Activated CD4-positive, CD25-positive, alpha-beta regulatory T cell treated with anti-CD3 and anti-CD28 coated beads, Interleukin-2, amount 50 U/mL, for 24 hours (primary cell): ENCODE measurements at regions not wholly inside any gene's neighbourhood (a gene's known extent, or its start where the extent isn't known, plus 50 kb on each side); places are given as distances from the start of the nearest gene placed in this dataset.
"Not testable (repeated sequence)": the region's sequence is repeated elsewhere in the genome, so short reads cannot be mapped to it uniquely, and the experiment has no call there.

Source experiments
- ATAC-seq, 2 donors: fragments of 150-1000 bp; cut with Tn5 transposase; one replicate each; pipeline ENCODE4 v1.10.0; 2021; ENCODE audit warnings: mild to moderate bottlenecking in 1 of 2, moderate library complexity in 1 of 2

DNA sequence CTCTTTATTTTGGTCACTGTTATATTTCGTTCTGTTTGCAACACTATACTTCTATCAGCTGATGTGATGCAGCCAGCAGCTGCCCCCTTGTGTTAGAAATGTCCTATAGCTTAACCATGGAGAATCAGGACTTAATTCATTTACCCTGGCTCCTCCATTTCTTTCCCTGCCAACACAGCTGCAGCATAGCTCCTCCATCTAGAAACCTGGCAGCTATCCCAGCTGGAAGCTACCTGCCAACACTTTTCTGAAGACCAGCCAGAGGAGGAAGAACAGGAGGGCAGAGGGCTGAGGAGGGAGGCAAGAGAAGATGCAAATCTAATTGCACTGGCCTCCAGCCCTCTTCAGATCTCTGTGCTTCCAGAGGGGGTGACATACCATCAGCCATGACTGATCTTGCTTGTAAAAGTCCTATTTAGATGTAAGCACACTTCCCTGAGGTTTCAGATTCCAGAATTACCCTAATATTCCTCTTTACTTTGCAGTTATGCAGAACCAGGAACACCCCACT is 156.8 kb upstream of the TMEM260 start:
- no peak for ATAC-seq

GRCh38 chr14:56423544-56423943 is 156.1 kb upstream of the TMEM260 start:
- no peak for ATAC-seq

DNA sequence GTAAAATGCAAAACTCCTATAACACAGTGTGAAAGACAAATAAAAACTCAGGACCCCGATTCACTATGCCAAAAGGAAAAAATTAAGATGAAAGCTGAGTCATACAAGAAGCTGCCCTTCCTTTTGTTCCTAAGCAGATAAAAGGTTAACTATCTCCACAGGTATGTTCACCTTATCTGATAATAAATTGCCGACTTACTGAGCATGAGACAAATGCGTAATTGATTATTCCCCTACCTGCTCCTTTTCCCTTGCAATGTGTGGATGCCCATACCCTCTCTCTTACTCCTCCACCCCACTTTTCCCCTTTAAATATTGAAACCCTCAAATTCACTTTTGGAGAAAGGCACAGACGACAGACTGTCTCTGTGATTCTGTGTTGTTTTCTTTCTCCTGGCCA is 148.6 kb upstream of the TMEM260 start:
- no peak for ATAC-seq

GRCh38 chr14:56449670-56450213 is 129.9 kb upstream of the TMEM260 start:
- ATAC-seq, result no peak

GRCh38 chr14:56452940-56453339 is 126.7 kb upstream of the TMEM260 start:
- ATAC-seq, result no peak

- ATAC-seq, result not testable (repeated sequence)
Measured at GRCh38 chr14:56454680-56455079, 124.9 kb upstream of the TMEM260 start.

DNA sequence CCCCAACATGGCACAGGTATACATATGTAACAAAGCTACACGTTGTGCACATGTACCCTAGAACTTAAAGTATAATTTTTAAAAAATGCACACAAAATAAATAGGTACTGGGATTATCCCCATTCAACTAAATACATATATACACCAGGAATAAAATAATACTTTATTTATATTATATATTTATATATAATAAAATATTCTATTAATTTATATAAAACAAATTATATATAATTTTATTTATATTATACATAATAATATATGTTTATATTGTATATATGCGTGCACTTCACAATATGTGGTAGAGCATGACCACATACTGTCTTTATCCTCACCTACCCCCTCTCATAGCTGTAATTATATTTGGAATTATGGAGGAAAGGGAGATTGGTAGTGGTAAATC is 119.1 kb upstream of the TMEM260 start:
- no peak for ATAC-seq

- no peak for ATAC-seq
Measured at GRCh38 chr14:56461276-56462275, 118.0 kb upstream of the TMEM260 start.

- no peak for ATAC-seq
Measured at GRCh38 chr14:56463271-56463890, 116.2 kb upstream of the TMEM260 start.

DNA sequence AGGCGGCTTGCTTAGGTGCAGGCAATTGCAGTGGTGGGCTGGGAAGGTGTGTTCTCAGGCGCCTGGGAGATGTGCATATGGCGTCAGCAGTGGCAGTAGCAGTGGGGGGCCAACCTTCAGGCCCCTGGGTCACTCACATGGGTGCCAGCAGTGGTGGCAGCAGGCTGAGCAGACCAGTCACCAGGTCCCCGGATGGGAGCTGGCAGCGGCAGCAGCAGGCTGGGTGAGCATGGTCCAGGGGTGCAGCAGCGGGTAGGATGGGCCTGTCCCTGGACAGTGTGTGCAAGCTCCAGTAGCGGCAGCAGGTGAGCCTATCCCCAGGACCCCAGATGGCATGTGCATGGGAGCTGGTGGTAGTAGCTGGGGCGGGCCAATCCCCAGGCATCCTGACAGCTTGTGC is 108.5 kb upstream of the TMEM260 start:
- ATAC-seq, result no peak

DNA sequence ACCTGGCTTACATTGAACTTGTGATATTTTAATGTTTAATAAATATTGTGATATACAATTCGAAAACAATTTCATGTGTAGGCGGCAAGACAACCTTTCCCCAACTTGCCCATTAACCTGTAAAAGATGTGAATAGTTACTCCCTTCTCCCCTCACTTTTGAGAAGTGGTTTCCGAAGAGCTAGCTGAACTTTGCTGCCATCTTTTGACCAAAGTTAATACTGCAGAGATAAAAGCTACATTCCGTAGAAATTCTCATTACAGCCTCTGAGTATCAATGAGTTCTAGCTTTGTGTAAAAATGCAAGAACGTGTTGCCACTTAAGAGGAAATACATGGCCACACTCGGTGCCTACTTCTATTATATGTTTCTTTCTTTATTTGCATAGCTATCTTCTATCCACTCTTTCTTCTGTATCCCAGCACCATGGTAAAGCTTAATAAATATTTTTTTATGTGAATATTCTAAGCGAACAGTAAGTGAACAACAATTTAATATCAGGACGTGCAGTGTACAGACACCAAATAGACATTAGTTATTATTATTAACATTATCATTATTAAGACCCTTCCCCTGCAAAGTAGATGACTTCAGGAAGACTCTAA is 105.1 kb upstream of the TMEM260 start:
- ATAC-seq, result no peak

DNA sequence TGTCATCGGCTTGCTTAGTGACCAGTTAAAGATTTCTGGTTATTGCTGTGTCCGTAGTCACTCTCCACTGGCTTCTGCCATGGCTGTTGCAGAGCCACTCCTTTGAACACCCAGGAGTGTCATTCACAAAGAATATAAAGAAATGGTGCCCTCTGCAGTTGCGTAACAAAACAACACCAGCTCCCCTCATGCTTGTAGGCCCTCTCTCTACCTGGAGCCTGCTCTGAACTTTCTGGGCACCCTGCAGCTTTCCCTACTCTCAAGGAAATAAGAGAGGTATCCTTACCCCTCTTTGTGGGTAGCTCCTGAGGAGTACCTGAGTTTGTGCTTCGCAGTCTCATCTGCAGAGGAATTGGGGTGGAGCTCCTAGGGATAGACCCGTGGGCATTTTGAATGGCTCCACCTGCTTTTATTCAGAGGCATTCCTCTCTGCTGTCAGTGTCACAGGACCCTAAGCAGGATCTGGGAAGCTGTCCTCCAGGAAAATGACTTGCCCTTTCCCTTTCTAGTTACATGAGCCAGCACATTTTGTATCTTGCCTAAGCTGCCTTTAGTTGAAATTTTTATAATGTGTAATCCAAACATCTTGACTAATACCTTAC is 97.2 kb upstream of the TMEM260 start:
- ATAC-seq, result no peak

GRCh38 chr14:56487090-56487667 is 92.4 kb upstream of the TMEM260 start:
- no peak for ATAC-seq

DNA sequence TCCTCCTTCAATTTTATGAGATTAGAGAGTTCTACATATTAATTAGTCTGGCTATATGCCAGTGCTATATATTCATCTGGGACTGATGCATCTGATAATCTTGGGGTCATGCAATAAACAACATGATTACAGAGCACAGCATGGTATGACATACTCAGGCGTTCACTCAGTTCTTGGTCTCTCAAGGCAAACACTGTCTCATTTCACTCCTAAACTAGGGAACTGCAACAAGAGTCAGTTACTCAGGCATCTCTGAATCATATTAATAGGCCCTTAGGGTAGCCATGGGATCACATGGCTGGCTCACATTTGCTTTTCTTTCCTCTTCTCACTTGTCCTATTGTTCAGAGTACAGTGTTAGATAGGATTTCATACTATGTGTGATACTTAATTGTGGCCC is 91.8 kb upstream of the TMEM260 start:
- ATAC-seq, result no peak

DNA sequence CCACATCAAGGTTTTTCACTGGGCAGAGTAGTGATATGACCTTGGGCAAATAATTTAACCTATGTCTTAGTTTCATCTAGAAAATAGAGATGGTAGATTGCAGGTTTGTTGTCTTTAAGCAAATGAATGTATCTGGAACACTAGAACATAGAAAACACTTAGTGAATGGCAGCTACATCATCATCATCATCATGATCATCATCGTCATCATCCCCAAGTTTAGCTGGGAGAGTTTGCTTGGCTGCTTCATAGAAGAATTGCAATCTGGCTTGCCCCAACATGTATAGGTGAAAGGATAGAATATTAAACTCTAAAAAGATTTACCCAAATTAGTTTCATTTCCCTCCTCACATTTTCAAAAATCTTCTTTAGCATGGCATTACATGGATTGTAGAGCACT is 91.3 kb upstream of the TMEM260 start:
- ATAC-seq, result no peak

DNA sequence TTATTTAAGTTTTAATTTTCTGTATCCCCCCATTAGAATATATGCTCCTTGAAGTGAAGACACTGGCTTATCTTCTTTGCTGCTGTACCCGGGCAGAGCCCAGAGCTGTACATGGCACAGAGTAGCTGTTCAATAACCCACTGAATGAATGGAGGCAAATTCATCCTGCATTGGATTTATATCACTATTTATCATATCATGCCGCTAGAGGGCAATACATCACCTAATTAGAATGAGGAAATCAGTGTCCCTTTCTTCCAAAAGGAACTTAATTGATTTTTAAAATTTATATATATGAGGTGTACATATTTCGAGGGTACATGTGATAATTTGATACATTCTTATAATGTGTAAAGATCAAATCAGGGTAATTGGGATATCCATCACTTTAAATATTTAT is 89.2 kb upstream of the TMEM260 start:
- ATAC-seq, result no peak

DNA sequence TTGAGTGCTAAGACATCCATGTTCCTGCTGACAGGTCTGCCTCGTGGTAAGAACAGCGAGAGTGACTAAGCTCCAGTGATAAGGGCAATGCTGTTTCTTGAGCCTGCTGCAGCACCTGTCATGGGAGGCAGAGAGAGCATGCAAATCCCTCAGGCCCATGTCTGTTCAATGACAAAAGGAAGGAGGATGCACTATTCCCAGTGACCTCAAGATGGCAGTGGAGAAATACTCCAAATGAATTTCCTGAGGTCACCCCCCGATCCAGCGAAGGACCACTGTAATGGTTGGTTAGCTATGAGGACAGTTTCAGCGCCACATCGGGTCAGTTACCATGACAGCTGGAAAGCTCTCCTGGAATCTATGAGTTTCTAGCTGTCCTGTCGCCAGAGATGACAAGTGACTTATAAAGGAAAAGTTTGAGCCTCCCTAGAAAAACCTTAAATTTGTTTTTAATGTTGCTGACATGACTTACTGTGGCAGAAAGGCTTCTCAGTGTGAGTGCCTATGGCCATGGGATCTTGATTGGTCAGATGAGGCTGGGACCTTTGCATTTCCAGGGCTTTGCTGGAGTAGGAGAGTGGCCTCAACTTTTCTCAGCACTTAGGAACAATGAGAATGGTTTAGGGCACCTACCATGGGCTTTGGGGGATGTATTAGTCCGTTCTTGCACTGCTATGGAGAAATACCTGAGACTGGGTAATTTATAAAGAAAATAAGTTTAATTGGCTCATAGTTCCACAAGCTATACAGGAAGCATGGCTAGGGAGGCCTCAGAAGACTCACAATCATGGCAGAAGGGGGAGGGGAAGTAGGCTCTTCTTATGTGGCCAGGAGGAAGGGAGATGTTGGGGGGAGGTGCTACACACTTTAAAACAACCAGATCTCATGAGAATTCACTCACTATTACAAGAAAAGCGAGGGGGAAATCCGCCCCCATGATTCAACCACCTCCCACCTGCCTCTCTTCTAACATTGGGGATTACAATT is 88.0 kb upstream of the TMEM260 start:
- peak; percentile 51 to 67 for ATAC-seq

DNA sequence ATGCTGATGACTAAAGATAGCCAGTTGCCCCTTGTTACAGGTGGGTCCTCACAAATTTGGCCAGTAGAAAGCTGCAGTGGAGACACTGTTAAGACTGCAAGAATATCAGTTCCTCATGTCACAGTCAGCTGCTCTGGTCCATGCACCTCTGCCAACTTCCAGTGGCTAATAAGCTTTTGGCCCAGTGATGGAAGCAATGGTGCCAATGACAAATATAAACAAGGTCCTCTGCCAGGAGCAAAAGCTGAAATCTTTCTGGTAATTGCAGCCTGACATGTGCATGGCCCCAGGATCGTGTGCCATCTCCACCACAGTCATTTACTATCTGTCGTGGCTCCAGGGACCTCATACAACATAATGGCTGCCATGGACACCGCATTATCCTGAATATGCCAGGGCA is 85.4 kb upstream of the TMEM260 start:
- ATAC-seq, result no peak

DNA sequence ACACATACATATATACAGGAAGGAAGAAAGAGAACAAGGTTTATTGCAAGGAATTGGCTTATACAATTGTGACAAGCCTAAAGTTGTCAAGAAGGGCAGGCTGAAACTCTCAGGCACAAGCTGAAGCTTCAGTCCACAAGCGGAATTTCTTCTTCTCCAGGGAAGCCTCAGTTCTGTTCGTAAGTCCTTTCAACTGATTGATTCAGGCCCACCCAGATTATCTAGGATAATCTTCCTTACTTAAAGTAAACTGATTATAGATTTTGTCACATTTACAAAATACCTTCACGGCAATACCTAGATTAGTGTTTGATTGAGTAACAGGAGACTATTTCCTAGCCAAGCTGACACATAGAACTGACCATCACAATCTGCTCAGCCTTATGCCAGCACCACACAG is 81.5 kb upstream of the TMEM260 start:
- ATAC-seq, result no peak

- ATAC-seq, result no peak
Measured at GRCh38 chr14:56501909-56502530, 77.6 kb upstream of the TMEM260 start.

GRCh38 chr14:56505361-56505760 is 74.2 kb upstream of the TMEM260 start:
- no peak for ATAC-seq
